ENCODE measurements at regions not wholly inside any gene's neighbourhood (a gene's known extent, or its start where the extent isn't known, plus 50 kb on each side); places are given as distances from the start of the nearest gene placed in this dataset.

DNA sequence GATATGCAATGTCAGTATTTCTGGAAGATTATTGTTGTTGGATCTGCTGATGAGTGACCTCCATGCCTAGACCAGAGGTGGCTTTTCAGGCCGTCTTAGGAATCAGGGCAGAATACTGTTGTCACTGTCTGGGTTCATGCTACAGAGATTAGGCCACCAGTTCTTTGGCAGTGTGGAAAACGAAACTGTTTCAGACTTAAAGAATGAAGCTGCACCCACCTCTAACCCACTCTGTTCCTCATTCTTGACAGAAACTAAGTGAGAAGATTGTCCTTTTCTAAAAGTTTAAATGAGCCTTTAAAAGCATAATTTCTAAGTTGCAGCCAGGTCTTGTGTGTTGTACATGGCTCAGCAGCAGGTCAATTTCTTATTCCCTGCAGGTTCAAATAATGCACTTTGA lies 444.3 kb downstream of the ENC1 start:
- Histone ChIP-seq H3K4me3 (ENCODE audit: insufficient read depth, low read length) (no peak overlapping the region), H3K36me3 (ENCODE audit: insufficient read depth, low read length) (no peaks in the 10 kb centered on the region), H3K79me2 (ENCODE audit: insufficient read depth, low read length) (no peaks in the 10 kb centered on the region), H4K20me1 (ENCODE audit: insufficient read depth, low read length) (no peaks in the 10 kb centered on the region), H3K27ac (ENCODE audit: low read depth, low read length) (no peak overlapping the region), H3K4me2 (ENCODE audit: insufficient read depth, low read length) (no peak overlapping the region), H3K9me3 (ENCODE audit: low read depth, low read length) (no peaks in the 10 kb centered on the region), H3K27me3 (ENCODE audit: insufficient read depth, low read length) (no peaks in the 10 kb centered on the region), H2AFZ (ENCODE audit: low read length) (no peak overlapping the region), H3K4me1 (ENCODE audit: insufficient read depth, low read length) (peaks cover 16% of the 10 kb centered on the region)
- DNase-seq (ENCODE audit: insufficient read length, low spot score, missing footprints): no peak
- TF ChIP-seq, protein P1, sequence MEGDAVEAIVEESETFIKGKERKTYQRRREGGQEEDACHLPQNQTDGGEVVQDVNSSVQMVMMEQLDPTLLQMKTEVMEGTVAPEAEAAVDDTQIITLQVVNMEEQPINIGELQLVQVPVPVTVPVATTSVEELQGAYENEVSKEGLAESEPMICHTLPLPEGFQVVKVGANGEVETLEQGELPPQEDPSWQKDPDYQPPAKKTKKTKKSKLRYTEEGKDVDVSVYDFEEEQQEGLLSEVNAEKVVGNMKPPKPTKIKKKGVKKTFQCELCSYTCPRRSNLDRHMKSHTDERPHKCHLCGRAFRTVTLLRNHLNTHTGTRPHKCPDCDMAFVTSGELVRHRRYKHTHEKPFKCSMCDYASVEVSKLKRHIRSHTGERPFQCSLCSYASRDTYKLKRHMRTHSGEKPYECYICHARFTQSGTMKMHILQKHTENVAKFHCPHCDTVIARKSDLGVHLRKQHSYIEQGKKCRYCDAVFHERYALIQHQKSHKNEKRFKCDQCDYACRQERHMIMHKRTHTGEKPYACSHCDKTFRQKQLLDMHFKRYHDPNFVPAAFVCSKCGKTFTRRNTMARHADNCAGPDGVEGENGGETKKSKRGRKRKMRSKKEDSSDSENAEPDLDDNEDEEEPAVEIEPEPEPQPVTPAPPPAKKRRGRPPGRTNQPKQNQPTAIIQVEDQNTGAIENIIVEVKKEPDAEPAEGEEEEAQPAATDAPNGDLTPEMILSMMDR (IDR thresholded peaks at IDR 0.05; ENCODE audit: extremely low read depth, low read depth, low read length): no peak

- DNase-seq (ENCODE audit: insufficient read length, low spot score, missing footprints): no peak
- H3K4me3 ChIP-seq (ENCODE audit: insufficient read depth, low read length): no peak overlapping the region
- no peaks in the 10 kb centered on the region for H3K36me3 ChIP-seq (ENCODE audit: insufficient read depth, low read length)
- peaks cover 6% of the 10 kb centered on the region for H3K4me1 ChIP-seq (ENCODE audit: insufficient read depth, low read length)
- TF ChIP-seq, protein P1 (IDR thresholded peaks at IDR 0.05; ENCODE audit: extremely low read depth, low read depth, low read length): no peak
- no peaks in the 10 kb centered on the region for H3K27me3 ChIP-seq (ENCODE audit: insufficient read depth, low read length)
- H2AFZ ChIP-seq (ENCODE audit: low read length): no peak overlapping the region
- no peak overlapping the region for H3K27ac ChIP-seq (ENCODE audit: low read depth, low read length)
- H3K79me2 ChIP-seq (ENCODE audit: insufficient read depth, low read length): no peaks in the 10 kb centered on the region
- H4K20me1 ChIP-seq (ENCODE audit: insufficient read depth, low read length): no peaks in the 10 kb centered on the region
- H3K9me3 ChIP-seq (ENCODE audit: low read depth, low read length): no peaks in the 10 kb centered on the region
- H3K4me2 ChIP-seq (ENCODE audit: insufficient read depth, low read length): no peak overlapping the region
Observed at GRCh38 chr5:74194196-74194595, 446.3 kb downstream of the ENC1 start.

- TF ChIP-seq, protein P1 (IDR thresholded peaks at IDR 0.05; ENCODE audit: extremely low read depth, low read depth, low read length): no peak
- Histone ChIP-seq H3K4me2 (ENCODE audit: insufficient read depth, low read length) (no peak overlapping the region), H3K9me3 (ENCODE audit: low read depth, low read length) (no peaks in the 10 kb centered on the region), H3K27ac (ENCODE audit: low read depth, low read length) (no peak overlapping the region), H2AFZ (ENCODE audit: low read length) (no peak overlapping the region), H3K36me3 (ENCODE audit: insufficient read depth, low read length) (no peaks in the 10 kb centered on the region), H3K27me3 (ENCODE audit: insufficient read depth, low read length) (no peaks in the 10 kb centered on the region), H3K79me2 (ENCODE audit: insufficient read depth, low read length) (no peaks in the 10 kb centered on the region), H4K20me1 (ENCODE audit: insufficient read depth, low read length) (no peaks in the 10 kb centered on the region), H3K4me3 (ENCODE audit: insufficient read depth, low read length) (no peak overlapping the region), H3K4me1 (ENCODE audit: insufficient read depth, low read length) (peaks cover 8% of the 10 kb centered on the region)
- no peak for DNase-seq (ENCODE audit: insufficient read length, low spot score, missing footprints)
Observed at GRCh38 chr5:74192606-74193299, 447.8 kb downstream of the ENC1 start.

- H3K4me1 ChIP-seq (ENCODE audit: insufficient read depth, low read length): peaks cover 34% of the 10 kb centered on the region
- no peaks in the 10 kb centered on the region for H3K79me2 ChIP-seq (ENCODE audit: insufficient read depth, low read length)
- H3K9me3 ChIP-seq (ENCODE audit: low read depth, low read length): no peaks in the 10 kb centered on the region
- no peak overlapping the region for H2AFZ ChIP-seq (ENCODE audit: low read length)
- peak overlapping the region; percentile 87 for H3K27ac ChIP-seq (ENCODE audit: low read depth, low read length)
- H4K20me1 ChIP-seq (ENCODE audit: insufficient read depth, low read length): no peaks in the 10 kb centered on the region
- no peaks in the 10 kb centered on the region for H3K36me3 ChIP-seq (ENCODE audit: insufficient read depth, low read length)
- TF ChIP-seq, protein P1 (IDR thresholded peaks at IDR 0.05; ENCODE audit: extremely low read depth, low read depth, low read length): no peak
- DNase-seq (ENCODE audit: insufficient read length, low spot score, missing footprints): no peak
- H3K4me2 ChIP-seq (ENCODE audit: insufficient read depth, low read length): no peak overlapping the region
- H3K27me3 ChIP-seq (ENCODE audit: insufficient read depth, low read length): no peaks in the 10 kb centered on the region
- no peak overlapping the region for H3K4me3 ChIP-seq (ENCODE audit: insufficient read depth, low read length)
Observed at GRCh38 chr5:74188351-74189105, 452.0 kb downstream of the ENC1 start.
